Small intestine (tissue), 7 donors: ENCODE measurements at regions not wholly inside any gene's neighbourhood (a gene's known extent, or its start where the extent isn't known, plus 50 kb on each side); places are given as distances from the start of the nearest gene placed in this dataset.
A peak's percentile ranks its signal among the peaks of the same experiment; 100 is the strongest.

ENCODE experiments used
- DNase-seq, 2 donors: peaks; one replicate each; pipeline versions ENCODE4 v3.0.0 to v3.0.0-alpha.2; 2013
- FAIRE-seq: peaks from 2 replicates; lab custom pipeline; 2012; peaks lifted over from hg19 to GRCh38; lab: Jason Lieb, UNC
- H3K27ac ChIP-seq, 3 donors: one replicate each; pipeline ENCODE4 v1.5.1; 2013; ENCODE audit warnings: low read length in 2 of 3, mild to moderate bottlenecking in 2 of 3, control low read depth in 1 of 3, inconsistent platforms in 1 of 3, low read depth in 1 of 3, moderate library complexity in 1 of 3
- H3K27me3 ChIP-seq, 3 donors: one replicate each; pipeline ENCODE4 v1.6.1; 2013; ENCODE audit warnings: low read length in 3 of 3, inconsistent platforms in 1 of 3; ENCODE audit not compliant: control insufficient read depth in 3 of 3, insufficient read depth in 3 of 3
- H3K36me3 ChIP-seq, 3 donors: one replicate each; pipeline ENCODE4 v1.6.1; 2013; ENCODE audit warnings: low read length in 3 of 3, inconsistent platforms in 1 of 3, low read depth in 1 of 3, mild to moderate bottlenecking in 1 of 3, moderate library complexity in 1 of 3; ENCODE audit not compliant: control insufficient read depth in 3 of 3, insufficient read depth in 2 of 3
- H3K4me1 ChIP-seq, 3 donors: one replicate each; pipeline ENCODE4 v1.6.1; 2013; ENCODE audit warnings: low read length in 2 of 3, inconsistent platforms in 1 of 3, low read depth in 1 of 3, mild to moderate bottlenecking in 1 of 3, moderate library complexity in 1 of 3; ENCODE audit not compliant: control insufficient read depth in 3 of 3, insufficient read depth in 2 of 3
- H3K4me3 ChIP-seq, 3 donors: one replicate each; pipeline ENCODE4 v1.5.1; 2013; ENCODE audit warnings: low read length in 3 of 3, control low read depth in 1 of 3, inconsistent platforms in 1 of 3, low read depth in 1 of 3, mild to moderate bottlenecking in 1 of 3, moderate library complexity in 1 of 3
- H3K9me3 ChIP-seq, 2 donors: one replicate each; pipeline ENCODE4 v1.6.1; 2013; ENCODE audit warnings: low read depth in 1 of 2, low read length in 1 of 2; ENCODE audit not compliant: control insufficient read depth in 2 of 2, insufficient read depth in 1 of 2
- WGBS, 3 donors: extraction: QIAGEN DNeasy Blood & Tissue Kit; methylation state at CpG; one replicate each; pipeline ENCODE4 v1.1.7; 2013; 5-methylcytosine and 5-hydroxymethylcytosine counted together
- donor health status: healthy with polysubstance abuse.
- donor health status: control.
- donor health status: control.
- donor health status: Bipolar disorder and iron deficiency.
- donor health status: healthy.

GRCh38 chr4:79044141-79044659 is 105.0 kb upstream of the PAQR3 start:
- 69 to 80% (median 70%) methylated on average over 2 of the region's 2 CpGs for WGBS, 3 donors
- Histone ChIP-seq H3K27me3 (no peaks in the 10 kb centered on the region), H3K4me1 (no peaks in the 10 kb centered on the region), H3K27ac (no peak overlapping the region), H3K4me3 (no peak overlapping the region), H3K36me3 (no peaks in the 10 kb centered on the region), H3K9me3 (no peaks in the 10 kb centered on the region)
- no peak for DNase-seq
- no peak for FAIRE-seq

GRCh38 chr4:79043138-79043537 is 103.9 kb upstream of the PAQR3 start:
- FAIRE-seq (no peak), DNase-seq (no peak)
- 66 to 80% (median 77%) methylated on average over 6 of the region's 6 CpGs for WGBS, 3 donors
- Histone ChIP-seq H3K4me1 (no peaks in the 10 kb centered on the region), H3K27ac (no peak overlapping the region), H3K27me3 (no peaks in the 10 kb centered on the region), H3K9me3 (no peaks in the 10 kb centered on the region), H3K36me3 (no peaks in the 10 kb centered on the region), H3K4me3 (no peak overlapping the region)

- H3K4me1 ChIP-seq, result no peaks in the 10 kb centered on the region
- DNase-seq (peak; percentile 45), FAIRE-seq (no peak)
- no peaks in the 10 kb centered on the region for H3K36me3 ChIP-seq
- no peaks in the 10 kb centered on the region for H3K27me3 ChIP-seq
- no peak overlapping the region for H3K4me3 ChIP-seq
- no peaks in the 10 kb centered on the region for H3K9me3 ChIP-seq
- WGBS, 3 donors, result 80 to 98% (median 93%) methylated on average over 1 of the region's 1 CpG
- no peak overlapping the region for H3K27ac ChIP-seq
Observed at GRCh38 chr4:79042079-79042674, 102.9 kb upstream of the PAQR3 start.

DNA sequence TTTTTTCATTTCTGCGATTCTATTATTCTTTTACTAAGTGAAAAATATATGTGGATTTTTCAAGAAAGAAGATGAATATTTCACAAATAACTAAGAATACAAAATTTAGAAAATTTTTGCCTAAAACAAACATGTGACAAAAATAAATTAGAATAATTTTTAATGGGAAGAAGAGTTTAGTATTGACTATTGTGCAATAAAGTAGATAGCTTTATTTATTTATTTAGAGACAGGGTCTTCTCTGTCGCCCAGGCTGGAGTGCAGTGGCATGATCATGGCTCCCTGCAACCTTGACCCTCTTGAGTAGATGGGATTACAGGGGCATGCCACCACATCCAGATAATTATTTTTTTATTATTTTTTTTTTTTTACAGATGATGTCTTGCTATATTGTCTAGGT is 95.3 kb upstream of the PAQR3 start:
- Histone ChIP-seq H3K27ac (no peak overlapping the region), H3K4me1 (no peaks in the 10 kb centered on the region), H3K27me3 (no peaks in the 10 kb centered on the region), H3K4me3 (no peak overlapping the region), H3K9me3 (no peaks in the 10 kb centered on the region), H3K36me3 (no peaks in the 10 kb centered on the region)
- 86 to 91% (median 91%) methylated on average over 2 of the region's 2 CpGs for WGBS, 3 donors
- FAIRE-seq (no peak), DNase-seq (no peak)

GRCh38 chr4:79030973-79031372 is 91.7 kb upstream of the PAQR3 start:
- Histone ChIP-seq H3K4me1 (no peaks in the 10 kb centered on the region), H3K27me3 (no peaks in the 10 kb centered on the region), H3K36me3 (no peaks in the 10 kb centered on the region), H3K9me3 (no peaks in the 10 kb centered on the region), H3K4me3 (no peak overlapping the region), H3K27ac (no peak overlapping the region)
- 54 to 81% (median 76%) methylated on average over 1 of the region's 1 CpG for WGBS, 3 donors
- FAIRE-seq (no peak), DNase-seq (no peak)

DNA sequence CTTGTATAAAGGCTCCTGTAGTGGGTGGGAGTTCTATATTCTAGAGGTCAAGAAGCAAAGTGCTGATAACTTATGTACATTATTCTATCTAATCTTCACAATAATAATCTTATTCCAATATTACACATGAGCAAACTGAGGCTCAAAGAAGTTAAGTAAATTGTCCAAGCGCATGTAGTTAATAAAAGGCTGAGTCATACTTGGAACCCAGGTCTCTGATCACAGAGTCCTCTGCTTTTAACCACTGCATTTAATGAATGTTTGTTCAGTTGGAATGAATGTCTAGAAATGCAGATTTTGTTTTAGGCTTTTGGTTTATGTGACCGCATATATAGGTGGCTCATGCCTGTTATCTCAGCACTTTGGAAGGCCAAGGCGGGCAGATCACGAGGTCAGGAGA is 88.4 kb upstream of the PAQR3 start:
- no peak for FAIRE-seq
- WGBS, 3 donors, result 48 to 72% (median 55%) methylated on average over 4 of the region's 4 CpGs
- H3K9me3 ChIP-seq, result no peaks in the 10 kb centered on the region

DNA sequence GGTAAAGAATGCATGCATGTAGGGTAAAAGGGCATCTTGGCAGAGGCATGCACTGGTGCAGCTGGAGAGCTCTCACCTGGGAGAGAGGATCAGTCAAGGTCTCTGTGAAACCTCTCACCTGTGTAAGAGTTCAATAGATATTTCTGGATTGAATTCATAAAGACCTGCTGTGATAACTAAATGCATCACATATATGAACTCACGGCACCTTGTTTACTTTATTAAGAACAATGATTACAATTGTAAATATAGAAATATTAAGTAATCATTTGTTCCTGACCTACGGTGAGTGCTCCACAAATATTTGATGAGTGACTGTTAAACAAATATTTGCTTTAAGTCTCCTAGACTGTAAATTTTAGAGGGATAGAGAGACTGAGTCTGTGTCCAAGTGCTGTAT is 85.9 kb upstream of the PAQR3 start:
- Histone ChIP-seq H3K36me3 (no peaks in the 10 kb centered on the region), H3K27me3 (no peaks in the 10 kb centered on the region), H3K9me3 (no peaks in the 10 kb centered on the region), H3K4me3 (no peak overlapping the region), H3K4me1 (no peaks in the 10 kb centered on the region), H3K27ac (no peak overlapping the region)
- peak in 1 of 2 donors; percentile 18 for DNase-seq
- FAIRE-seq, result no peak
- WGBS, 3 donors, result 4 to 14% (median 12%) methylated on average over 2 of the region's 2 CpGs

More for the DNA sequence above, 88.4 kb upstream of the PAQR3 start:
- Histone ChIP-seq H3K27ac (no peak overlapping the region), H3K4me3 (no peak overlapping the region), H3K36me3 (no peaks in the 10 kb centered on the region), H3K27me3 (no peaks in the 10 kb centered on the region), H3K4me1 (no peaks in the 10 kb centered on the region)
- peak in 1 of 2 donors; percentile 59 for DNase-seq

DNA sequence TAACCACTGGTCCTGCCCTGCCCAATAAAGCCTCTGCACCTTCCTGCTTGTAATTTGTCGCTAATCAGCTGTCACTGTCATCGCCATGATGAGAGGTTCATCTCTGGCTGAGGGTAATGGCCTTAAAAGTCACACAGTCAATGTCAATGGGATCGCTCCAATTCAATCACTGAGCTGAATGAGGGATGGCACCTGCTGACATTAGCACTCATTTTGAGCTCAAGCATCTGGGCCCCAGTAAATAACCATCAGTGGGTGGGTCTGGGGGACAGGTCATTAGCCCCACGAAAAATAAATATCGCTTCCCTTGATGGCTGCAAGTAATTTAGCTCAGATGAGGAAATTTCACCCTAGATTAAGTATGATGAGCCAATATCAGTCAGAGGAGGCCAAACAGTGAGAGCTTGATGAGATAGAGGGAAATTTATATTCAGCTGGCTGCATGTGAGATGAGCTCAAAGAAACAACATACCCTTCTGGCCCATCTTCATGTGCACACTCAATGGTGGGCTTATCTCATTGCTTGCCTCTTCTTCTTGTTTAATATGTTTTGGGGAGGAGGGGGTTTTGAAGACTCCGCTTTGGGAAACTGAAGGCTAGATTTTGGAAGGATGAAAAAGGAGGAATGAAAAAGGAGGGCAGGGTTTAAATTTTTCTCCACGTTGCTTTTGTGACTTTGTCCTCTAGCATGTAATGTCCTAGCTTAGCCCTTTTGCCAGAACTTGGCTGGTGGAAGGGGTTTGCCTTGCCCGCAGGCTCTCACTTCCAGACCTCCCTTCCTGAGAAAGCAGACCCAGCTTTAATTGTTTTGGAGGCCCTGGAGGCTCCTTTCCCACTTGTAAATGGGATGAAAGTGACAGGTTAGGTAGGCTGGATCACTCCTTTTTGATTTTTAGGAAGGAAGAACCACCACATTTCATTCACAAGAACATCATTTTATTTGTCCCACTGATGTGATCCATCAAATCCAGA is 84.8 kb upstream of the PAQR3 start:
- Histone ChIP-seq H3K27me3 (no peaks in the 10 kb centered on the region), H3K4me3 (no peak overlapping the region), H3K4me1 (no peaks in the 10 kb centered on the region), H3K36me3 (no peaks in the 10 kb centered on the region), H3K27ac (no peak overlapping the region), H3K9me3 (no peaks in the 10 kb centered on the region)
- FAIRE-seq (no peak), DNase-seq (no peak)
- 83 to 89% (median 87%) methylated on average over 8 of the region's 8 CpGs for WGBS, 3 donors
